SIG-M5 (cell line): ENCODE measurements at regions not wholly inside any gene's neighbourhood (a gene's known extent, or its start where the extent isn't known, plus 50 kb on each side); places are given as distances from the start of the nearest gene placed in this dataset.

Experiments
- DNase-seq: peaks from one replicate; lab custom pipeline; 2025; lab: John Stamatoyannopoulos, UW

- peak; percentile 37 for DNase-seq
These were observed 65.5 kb upstream of the TRIM2 start for GRCh38 chr4:153138736-153139135.

- no peak for DNase-seq
These were observed 63.9 kb upstream of the TRIM2 start for GRCh38 chr4:153140294-153140693.

DNA sequence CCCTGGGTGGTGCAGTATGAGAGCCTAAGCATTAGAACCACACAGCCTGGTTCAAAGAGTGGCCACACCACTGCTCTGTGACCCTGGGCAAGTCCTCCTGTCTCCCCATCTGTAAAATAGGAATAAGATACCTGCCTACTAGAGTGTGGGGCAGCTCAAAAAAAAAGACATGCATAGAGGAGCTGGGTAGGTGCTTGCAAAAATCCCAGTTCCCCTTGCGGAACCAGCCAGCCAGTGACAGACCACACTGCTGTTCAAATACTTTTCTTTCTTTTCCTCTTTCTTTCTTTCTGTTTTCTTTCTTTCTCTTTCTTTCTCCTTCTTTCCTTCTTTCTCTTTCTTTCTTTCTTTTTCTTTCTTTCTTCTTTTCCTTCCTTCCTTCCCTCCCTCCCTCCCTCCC is 63.0 kb upstream of the TRIM2 start:
- DNase-seq, result no peak

DNA sequence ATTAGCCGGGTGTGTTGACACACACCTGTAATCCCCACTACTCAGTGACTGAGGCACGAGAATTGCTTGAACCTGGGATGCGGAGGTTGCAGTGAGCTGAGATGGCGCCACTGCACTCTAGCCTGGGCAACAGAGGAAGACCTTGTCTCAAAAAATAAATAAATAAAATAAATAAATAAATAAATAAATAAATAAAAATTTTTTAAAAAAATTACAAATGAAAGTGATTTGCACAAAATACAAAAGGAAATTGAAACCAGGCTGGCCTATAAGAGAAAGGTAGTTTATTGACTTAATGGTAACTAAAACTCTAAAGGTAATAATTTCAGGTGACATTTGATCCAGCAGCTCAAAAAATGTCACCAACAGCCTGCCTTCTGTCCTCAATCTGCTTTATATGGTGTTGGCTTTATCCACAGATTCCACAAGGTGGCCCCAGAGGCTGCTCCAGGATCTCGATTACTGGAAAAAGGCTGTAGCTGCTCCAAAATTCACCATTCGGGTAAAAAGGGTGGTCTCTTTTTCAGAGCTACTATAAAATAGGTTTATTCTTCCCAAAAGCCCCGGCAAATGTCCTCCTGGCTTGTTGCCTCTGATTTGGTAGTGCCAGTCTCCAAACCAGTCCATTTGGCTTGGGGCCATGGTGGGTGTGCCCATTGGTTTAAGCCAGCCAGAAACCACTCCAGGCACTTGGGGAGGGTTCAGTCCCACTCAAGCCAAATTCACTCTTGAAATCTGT is 61.4 kb upstream of the TRIM2 start:
- no peak for DNase-seq

DNA sequence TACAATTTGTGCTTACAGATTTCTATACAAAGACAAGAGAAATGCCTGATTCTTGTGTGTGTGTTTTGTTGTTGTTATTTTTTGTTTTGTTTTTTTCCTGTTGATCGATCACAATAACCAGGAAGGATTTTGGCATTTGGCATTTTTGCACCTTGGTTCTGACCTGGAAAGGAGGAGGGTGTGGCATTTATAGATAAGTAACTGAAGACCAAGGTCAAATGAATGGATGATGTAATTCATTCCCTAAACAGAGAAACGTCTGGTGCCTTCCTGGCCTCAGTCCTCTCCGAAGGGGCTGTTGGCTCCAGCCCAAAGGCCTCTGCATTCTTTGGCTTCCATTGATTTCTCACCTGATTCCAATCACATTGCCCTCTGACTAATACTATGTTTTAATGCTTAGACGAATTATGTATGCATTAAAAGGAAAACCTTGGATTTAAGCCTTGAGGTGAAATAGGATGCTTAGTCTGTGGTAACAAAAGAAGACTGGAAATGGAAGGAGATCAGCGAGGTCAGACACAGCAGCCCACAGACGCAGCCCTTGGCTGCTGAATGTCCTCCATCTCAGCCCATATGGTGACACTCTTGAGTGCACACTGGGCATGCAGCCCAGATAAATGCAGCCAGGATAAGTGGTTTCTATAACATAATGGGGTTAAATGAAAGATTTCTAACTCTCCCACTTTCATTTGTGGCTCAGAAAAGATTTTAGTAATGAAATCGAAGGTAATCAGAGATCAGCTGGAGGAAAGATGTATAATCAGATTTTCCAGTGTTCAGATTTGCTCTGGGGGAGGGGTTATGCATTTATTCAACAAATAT is 60.5 kb upstream of the TRIM2 start:
- DNase-seq, result no peak

DNA sequence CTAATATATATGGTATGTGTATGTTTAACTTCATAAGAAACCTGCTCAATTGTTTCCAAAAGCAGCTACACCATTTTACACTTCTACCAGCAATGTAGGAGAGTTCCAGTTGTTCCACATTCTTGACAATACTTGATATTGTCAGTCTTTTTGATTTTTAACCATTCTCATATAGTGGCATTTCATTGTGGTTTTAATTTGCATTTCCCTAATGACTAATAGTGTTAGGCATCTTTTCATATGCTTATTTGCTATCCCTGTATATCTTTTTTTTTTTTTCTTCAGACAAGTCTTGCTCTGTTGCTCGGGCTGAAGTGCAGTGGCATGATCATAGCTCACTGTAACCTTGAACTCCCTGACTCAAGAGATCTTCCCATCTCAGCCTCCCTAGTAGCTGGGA is 58.2 kb upstream of the TRIM2 start:
- DNase-seq, result no peak

DNA sequence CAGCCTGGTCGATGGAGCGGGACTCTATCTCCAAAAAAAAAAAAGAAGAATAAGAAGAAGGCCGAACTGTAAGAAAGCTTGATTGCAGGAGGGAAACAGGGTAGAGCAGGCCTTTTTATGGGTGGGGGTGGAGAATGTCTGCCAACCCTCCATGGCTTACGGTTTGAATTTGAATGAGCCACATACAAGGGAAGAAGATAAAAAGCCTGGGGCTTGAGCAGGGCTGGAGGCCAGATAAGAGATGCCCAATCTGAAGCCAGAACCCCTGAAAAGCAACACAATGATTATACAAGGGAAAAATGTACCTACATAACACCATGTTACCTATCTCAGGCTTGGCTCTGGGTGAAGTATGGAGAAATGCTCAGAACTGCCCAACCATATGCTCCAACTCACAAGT is 57.3 kb upstream of the TRIM2 start:
- DNase-seq, result no peak

GRCh38 chr4:153148791-153149190 is 55.5 kb upstream of the TRIM2 start:
- DNase-seq, result no peak

- no peak for DNase-seq
These were observed 52.4 kb upstream of the TRIM2 start for GRCh38 chr4:153151535-153152455.

DNA sequence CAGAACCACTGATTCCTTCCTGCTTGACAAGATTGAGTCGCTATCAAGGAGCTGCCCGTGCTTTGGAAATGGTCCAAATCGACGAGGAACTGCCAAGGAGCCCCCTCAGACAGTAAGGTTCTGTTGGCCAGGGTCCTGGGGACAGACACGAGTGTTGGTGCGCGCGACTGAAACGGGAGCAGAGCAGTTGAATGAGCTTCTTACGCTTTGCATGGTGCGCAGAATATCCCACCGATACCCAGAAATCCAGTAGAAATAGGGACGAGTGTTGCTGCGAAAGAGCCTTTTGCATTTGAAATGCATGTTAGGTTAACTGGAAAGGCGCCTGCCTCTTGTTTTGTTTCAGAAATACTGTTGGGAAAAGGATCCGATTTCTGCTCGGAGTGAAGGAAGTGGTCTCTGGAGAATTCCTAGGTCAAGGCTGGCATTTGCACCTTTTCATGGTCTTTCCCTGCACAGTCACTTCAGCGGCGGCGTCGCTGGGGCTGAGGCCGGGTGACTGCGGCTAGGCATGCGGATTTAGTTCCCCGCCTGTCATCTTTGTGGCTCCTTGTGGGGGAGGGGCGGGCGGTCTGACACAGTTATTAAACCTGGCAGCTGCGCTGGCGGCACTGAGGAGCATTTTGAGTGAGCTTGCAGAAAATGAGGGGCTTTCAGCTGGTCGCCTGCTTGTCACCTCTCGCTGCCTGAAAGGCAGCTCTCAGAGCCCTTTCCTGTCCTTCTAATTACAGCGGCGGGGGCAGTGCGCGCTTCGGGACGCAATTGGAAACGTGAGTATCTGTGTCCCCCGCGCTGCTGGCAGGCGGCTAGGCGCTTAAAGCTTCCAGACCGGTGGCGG is 51.5 kb upstream of the TRIM2 start:
- no peak for DNase-seq

GRCh38 chr4:153153339-153153871 is 50.8 kb upstream of the TRIM2 start:
- DNase-seq, result no peak

GRCh38 chr4:153154007-153154975 is 50.0 kb upstream of the TRIM2 start:
- no peak for DNase-seq
